ENCODE measurements at regions not wholly inside any gene's neighbourhood (a gene's known extent, or its start where the extent isn't known, plus 50 kb on each side); places are given as distances from the start of the nearest gene placed in this dataset.
"Not testable (repeated sequence)": the region's sequence is repeated elsewhere in the genome, so short reads cannot be mapped to it uniquely, and the experiment has no call there.

- TF ChIP-seq POLR2AphosphoS5, POLR2A (IDR thresholded peaks at IDR 0.05): not testable (repeated sequence)
- TF ChIP-seq, protein P1, sequence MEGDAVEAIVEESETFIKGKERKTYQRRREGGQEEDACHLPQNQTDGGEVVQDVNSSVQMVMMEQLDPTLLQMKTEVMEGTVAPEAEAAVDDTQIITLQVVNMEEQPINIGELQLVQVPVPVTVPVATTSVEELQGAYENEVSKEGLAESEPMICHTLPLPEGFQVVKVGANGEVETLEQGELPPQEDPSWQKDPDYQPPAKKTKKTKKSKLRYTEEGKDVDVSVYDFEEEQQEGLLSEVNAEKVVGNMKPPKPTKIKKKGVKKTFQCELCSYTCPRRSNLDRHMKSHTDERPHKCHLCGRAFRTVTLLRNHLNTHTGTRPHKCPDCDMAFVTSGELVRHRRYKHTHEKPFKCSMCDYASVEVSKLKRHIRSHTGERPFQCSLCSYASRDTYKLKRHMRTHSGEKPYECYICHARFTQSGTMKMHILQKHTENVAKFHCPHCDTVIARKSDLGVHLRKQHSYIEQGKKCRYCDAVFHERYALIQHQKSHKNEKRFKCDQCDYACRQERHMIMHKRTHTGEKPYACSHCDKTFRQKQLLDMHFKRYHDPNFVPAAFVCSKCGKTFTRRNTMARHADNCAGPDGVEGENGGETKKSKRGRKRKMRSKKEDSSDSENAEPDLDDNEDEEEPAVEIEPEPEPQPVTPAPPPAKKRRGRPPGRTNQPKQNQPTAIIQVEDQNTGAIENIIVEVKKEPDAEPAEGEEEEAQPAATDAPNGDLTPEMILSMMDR (IDR thresholded peaks at IDR 0.05), result not testable (repeated sequence)
Observed at GRCh38 chr1:88517499-88517898, 166.6 kb upstream of the PKN2 start.
